ENCODE measurements at regions not wholly inside any gene's neighbourhood (a gene's known extent, or its start where the extent isn't known, plus 50 kb on each side); places are given as distances from the start of the nearest gene placed in this dataset.

DNA sequence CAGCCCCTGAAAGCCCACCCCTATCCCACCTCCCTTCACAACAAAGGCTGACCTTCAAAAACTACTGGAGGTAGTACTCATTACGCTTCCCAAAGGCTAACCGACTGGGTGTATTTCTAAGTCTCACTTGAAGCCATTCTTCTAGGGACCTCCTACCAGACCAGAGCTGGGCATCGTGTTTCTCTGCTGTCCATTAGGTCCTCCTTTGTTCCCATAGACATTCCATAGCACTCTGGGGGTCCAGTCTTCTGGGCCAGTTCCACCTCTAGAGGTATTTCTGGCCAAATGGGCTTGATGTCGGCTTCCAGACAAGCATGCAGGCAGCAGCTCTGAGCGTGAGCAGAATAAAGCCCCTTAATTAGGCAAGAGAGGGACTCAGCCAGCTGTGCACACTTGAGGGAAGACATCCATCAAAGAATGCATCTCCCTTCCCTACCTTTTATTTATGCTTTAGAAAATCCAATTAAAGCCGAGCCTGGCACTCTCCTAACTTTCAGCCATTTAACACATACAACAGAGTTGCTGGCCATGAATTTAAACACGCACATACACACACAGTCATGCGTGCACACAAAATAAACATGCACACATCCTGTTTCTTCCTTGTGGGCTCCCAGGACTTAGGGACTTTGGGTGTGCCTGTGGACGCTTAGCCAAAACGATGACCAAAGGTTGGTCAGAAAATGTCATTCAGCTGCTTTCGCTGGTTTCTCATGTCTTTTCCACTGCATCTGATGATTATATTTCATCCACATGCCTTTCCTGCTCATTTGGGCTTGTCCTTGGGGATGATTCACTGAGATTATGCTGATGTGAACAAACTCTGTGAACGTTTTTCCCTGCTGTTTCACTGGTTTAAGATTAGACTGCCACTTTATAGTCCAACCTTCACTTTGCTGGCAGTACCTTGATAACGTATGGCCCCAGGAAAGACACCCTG lies 362.0 kb upstream of the NFE2L3 start:
- no peak for DNase-seq

DNA sequence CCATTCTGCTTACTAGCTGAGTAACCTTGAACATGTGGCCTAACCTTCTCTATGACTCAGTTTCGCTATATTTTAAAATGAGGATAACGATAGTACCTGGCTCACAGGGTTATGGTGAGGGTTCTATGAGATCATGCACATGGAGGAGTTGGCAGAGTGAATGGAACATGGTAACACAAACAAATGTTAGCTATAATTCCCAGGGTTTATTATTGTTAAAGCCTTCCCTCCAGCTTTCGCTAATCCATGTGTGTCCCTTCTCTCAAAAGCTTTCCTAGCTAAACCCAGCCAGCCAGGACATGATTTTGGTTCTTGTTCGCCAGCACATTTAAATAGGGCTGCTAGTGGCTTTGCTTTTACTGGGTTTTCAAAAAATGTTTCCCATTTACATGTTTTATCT lies 361.0 kb upstream of the NFE2L3 start:
- DNase-seq, result no peak

DNA sequence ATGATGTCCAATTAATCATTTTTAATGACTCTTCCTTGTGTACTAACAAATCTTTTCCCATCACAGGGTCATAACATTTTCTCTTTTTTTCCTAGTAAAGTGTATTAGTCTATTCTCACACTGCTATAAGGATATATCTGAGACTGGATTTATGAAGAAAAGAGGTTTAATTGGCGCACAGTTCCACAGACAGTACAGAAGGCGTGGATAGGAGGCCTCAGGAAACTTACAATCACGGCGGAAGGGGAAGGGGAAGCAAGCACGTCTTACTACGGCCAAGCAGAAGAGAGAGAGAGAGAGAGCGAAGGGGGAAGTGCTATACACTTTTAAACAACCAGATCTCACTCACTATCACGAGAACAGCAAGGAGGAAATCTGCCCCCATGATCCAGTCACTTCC lies 359.4 kb upstream of the NFE2L3 start:
- DNase-seq, result no peak

DNA sequence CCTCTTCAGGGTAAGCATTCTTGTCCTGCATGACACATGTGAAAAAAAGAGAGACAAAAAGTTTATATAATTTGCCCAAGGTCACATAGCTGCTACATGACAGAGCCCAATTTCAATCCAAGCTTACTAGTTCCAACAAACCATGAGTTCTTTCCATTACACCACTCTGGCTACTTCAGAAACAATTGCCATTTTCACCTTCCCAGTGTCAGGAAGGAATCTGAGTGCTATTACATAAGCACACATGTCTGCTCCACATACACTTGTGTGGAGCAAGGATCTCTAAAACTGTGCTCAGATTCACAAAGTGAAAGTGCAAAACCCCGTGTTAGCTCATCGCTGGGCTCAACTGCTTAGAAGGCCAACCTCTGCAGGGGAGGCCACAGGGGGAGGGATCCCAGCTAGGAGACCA lies 356.2 kb upstream of the NFE2L3 start:
- no peak for DNase-seq

DNA sequence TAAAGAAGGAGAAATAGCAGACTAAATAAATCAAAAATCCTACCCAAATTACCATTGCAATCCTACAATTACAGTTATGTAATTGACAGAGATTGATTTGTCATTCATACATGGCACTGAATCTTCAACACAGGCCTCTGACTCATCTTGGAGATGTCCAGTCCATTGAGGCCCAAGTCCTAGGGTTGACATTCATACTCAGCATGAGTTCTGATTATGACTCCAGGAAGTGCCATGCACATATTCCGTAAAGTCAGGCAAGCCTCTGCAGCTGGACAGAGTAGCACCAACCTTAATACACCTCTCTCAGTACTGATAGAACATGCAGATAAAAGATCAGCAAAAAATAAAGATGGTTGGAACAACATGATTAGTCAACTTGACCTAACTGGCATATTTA lies 353.7 kb upstream of the NFE2L3 start:
- no peak for DNase-seq

DNA sequence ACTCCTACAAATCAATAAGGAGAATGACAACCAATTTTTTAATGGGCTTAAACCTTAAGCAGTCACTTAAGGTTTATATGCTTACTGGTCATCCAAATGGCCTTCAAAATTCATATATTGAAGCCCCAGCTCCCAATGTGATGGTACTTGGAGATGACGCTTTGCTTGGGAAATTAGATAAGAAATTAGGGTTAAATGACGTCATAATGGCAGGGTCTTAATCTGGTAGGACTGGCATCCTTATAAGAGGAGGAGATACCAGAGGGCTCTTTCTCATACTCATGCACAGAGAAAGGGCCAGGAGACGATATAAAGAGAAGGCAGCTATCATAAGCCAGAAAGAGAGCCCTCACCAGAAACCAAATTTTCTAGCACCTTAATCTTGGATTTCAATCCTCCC lies 350.8 kb upstream of the NFE2L3 start:
- no peak for DNase-seq

DNA sequence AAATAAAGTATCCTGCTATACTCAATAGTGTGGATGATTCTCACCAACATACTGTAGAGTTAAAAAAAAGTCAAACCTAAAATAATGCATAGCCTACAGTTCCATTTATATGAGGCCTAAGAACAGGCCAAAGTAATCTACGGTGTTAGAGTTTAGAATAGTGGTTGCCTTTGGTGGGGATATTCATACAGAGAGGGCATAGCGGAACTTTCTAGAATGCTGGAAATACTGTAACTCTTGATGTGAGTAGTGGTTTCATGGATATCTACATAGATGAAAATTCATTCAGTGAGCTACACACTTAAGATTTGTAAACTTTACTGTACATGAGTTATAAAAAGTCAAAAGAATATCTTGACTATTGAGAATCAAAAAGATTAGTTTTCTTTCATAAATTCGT lies 349.9 kb upstream of the NFE2L3 start:
- DNase-seq, result no peak

DNA sequence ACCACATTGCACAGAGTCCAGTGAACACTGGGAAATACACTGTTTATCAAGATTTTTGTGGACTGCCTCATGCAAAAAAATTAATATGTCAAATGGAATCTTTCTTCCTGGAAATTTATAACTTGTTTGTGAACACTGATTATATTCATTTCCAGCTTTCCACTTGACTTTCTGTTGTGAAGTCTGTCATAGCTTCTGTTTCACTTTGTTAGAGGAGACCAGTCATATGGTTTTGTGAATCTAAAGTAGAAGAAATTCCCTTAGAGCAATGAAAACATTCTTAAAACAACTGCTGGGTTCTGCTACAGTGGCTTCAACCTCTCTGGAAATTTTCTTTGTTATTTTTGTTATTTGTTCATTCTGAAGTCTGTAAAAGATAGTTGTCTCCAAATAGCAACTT lies 349.5 kb upstream of the NFE2L3 start:
- no peak for DNase-seq

DNA sequence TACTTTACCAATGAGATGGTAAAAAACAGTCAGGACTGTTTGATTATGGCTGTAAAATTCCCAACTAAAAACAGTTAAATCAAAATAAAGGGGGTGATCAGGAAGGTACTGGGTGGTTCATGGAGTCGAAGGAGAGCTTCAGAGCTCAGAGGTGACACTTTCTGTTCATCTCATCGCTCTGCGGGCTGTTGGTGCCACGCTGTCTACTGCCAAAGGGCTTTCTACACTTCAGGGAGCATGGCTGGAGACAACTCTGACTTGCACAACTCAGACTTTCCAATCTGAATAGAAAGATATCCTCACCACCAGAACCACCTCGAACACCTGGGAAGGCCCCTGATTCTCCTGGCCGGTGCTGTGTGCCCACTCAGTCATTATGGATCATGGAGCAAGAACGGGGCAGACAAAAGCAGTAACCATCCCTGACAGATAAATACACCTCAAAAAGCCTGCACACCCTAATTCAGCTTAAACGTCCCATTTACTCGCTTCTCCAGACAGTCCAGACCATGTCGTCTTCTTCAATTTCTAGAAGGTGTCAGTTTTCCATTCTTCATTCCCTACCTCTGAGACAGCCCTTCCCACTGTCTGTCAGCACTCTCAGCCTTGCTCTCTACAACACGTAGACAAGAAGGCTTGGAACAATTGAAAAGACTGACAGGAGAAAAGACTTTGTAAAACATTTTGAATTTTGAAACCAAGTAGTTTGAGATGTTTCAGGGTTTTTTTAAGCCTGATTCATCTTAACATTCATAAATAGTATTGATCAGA lies 348.7 kb upstream of the NFE2L3 start:
- no peak for DNase-seq

DNA sequence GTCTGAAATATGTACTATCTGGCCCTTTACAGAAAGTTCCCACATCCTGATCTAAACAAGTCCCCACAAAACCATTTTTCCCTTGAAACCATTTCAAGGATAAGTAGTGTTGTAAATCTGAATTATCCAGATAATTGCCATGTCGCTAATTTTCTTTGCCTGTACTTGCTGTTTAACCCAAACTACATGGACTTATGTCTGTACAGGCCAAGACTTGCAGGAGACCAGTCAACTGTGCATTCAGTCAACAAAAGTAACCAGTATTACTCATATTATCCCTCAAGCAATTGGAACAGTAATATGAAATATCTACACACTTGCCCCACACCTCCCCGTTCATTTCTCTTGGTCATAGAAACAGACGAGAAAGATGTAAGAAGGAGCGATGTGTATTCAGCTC lies 347.8 kb upstream of the NFE2L3 start:
- DNase-seq, result no peak

DNA sequence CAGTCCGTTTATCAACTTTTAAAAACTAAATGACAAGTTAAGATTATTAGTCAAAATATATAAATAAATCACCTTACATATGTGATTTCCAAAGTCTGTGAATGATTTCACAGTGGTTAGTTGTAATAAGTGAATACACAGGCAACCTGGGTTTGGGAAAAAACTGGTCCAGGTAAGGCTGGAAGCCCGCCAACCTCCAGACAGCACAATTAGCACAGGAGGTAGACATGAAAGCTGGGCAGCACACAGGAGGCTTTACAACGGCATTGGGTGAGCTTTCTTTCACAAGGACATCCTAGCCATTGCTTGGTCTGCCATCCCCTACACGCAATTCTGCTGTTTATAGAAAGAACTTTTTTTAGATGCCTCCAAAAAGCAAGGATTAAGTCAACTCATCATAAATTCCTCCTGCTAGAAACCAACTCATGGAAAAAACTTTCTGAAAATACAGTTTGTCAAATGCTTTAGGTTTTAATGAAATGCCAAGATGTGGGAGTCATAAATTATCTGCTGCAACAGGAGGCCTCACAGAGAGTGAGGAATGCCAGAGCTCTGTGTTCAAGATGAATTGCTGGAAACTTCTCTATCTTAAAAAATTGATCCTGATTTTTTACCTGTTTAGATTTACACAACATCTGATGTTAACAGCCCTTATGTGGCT lies 346.8 kb upstream of the NFE2L3 start:
- peak; percentile 69 to 80 for DNase-seq

DNA sequence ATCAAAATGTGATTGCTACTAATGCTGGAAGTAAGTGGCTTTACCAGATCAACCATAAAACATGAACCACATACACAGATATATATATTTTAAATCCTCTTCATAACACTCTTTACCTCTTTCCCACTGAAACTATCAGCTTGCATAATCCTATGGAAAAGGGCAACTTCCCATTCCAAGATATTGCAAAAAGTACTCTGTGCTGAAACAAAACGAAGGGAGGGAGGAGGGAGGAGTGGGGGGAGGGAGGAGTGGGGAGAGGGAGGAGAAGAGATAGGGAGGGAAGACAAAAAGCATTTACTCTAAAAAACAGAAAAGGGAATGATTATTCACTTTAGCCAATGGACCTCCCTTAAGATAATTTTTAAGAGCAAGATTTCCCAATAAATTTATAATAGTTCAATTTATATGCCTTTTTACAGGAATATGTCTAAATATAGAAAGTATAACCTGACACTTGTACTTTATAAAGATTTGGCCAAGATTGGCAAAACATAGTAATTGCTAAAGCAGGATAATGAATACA lies 344.8 kb upstream of the NFE2L3 start:
- DNase-seq, result no peak

DNA sequence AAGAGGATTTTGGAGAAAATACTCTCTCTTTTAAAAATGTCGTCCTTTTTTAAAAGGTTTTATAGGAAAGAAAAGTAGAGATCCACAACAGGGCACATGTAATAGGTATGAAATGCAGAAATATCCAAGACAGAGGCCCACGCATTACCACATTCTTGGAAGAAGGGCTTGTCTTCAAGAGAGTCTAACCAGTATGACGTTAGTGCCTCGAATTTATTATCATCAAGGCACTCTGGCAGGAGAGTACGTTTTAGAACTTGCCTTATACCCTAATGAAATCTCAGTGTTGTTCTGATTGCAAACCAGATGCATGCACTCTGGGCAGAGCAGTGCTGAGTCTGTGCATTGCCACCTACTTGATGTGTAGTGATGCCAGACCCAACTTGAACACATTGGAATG lies 342.6 kb upstream of the NFE2L3 start:
- DNase-seq, result no peak

DNA sequence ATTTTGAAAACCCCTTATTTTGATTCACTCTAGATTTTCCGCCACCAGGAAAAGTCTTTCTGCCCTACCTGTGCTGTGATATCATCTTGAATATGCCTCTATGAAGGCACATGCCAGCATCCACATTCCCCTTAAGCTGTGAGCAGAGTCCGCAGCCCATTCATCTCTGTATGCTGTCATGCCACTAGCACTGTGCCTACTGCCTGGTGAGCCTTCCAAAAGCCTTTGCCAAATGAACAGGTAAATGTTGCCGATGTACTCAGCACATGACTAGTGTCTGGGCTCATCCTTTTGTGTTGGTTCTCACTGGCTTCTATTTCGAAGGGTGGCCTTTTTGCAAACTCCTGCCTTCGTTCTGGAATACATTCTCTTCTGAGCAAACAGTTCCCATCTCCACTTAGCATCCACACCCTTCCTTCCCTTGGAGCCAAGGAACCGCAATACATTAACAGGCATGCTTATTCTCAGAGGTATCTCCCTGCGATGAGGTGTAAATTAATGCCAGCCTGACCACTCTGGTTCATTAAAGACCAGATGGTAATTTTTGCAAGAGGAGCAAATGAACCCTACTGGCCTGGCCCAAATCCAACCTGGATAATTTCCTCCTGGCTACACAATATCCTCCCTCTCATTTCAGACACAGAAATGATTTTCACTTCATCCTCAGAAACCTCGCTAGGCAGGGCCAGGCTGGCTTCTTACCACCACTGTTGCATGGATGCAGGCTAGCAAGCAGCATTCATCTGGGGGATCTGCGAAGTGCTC lies 339.7 kb upstream of the NFE2L3 start:
- no peak for DNase-seq

DNA sequence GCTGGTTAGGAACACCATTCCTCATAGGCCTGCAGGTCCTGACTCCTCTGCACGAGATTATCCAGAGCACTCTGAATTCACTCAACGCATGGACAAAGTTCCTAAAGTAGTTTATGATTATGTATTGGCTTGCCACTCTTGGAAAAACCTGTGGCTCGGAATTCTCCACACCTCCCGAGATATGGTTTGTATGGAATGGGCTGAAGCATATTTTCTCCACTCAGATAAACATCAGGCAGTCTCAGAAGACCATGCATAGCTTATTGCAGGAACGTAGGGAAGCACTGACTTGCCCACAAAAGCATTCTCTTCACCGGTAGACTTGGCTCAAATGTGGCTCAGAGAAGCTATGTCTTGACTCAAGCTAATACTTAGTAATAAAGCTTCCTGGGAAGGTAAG lies 338.6 kb upstream of the NFE2L3 start:
- DNase-seq, result no peak

DNA sequence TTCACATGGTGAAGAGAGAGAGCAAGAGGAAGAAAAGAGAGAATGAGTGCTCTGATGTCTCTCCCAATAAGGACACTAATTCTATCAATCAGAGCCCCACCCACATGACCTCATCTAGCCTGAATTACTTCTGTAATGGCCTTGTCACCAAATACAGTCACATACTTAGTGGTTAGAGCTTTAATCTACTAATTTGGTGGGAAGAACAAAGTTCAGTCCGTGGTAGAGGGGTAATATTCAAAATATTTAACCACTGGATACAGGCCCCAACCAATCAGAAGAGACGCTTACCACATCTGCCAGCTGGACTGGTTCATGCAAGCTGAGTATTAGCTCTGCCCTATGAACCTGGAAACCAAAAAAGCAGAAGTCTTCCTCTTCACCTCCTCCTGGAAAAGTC lies 336.3 kb upstream of the NFE2L3 start:
- DNase-seq, result no peak

DNA sequence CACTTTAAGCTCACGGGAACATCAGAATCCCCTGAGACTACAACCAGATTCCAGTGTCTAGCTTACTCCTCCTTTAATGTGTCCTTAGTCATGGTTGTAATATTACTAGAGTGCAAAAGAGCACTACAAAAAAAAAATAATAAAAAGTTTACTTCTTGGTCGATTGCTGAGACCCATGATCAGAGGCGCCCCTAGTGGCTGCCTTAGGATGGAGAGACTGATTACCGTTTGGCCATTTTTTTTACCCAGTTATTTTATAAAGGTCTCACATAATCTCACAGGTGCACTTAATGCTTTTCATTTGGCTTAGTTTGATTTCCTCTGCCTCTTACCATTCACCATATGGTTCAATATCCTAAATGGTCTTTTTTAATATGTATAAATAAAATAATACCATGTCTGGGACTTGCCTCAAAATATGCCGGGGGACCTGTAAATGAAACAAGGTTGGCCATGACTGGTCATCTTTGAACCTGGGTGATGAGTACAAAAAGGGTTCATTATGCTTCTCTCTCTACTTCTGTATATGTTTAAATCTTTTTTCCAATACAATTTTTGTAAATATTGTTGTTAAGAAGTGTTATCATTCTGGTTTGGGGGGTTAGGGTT lies 331.5 kb upstream of the NFE2L3 start:
- DNase-seq, result no peak

DNA sequence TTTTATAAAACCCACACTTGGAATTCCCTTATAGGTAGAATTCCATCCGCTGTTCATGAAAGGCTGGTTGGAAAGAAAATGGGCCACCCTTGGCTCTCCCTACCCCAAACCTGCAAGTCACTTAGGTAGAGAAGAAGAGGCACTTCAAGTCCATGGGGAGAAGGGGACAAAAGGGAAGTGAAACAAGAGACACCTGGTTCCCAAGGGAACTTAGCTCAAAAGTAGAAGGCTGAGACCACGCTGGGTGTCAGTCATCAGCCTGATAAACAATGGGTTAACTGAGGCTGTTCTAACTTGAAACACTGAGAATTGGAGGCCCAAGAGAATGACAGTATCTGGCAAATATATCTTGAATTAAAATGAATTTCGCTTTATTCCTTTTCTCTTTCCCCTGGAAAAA lies 330.8 kb upstream of the NFE2L3 start:
- DNase-seq, result no peak

DNA sequence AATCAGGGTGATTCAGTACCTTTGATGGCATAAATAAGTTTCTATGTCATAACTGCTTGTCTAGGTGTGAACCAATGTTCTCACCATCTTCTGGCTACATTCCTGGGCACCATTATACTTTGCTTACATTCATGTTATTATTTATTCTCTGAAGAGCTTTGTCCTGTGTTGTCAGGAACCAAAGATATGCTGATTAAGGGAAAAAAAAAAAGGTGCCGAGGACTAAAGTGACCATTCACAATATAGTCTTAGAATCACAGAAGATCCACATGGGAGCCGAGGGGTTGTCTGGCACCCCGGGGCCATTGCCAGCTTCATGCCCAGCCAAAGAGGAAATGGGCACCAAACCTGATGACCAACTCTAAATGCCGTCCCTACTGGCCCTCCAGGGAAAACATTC lies 329.2 kb upstream of the NFE2L3 start:
- DNase-seq, result no peak

DNA sequence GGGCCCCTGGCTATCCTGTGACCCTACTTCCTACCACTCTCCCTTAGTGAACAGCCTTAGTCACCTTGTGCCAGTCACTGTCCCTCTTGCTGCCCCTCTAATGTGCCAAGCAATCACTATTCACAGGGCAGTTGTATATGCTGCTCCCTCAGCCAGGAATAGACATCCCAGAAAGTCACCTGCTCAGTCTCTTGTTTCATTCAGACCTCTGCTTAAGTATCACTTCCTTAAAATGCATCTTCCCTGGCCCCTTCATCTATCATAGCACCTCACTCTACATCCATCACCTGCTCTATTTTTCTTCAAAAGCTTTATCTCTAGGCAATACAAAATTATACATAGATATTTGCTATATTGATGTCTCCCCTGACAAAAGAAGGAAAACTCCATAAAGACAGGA lies 328.4 kb upstream of the NFE2L3 start:
- no peak for DNase-seq

DNA sequence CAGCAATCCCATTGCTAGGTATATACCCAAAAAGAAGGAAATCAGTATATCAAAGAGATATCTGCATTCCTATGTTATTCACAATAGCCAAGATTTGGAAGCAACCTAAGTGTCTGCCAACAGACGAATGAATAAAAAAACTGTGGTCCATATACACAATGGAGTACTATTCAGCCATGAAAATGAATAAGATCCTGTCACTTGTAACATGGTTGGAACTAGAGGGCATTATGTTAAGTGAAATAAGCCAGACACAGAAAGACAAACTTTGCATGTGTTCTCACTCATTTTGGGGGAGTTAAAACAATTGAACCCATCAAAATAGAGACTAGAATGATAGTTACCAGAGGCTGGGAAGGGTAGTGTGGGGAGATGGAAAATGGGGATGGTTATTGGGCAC lies 323.5 kb upstream of the NFE2L3 start:
- no peak for DNase-seq

DNA sequence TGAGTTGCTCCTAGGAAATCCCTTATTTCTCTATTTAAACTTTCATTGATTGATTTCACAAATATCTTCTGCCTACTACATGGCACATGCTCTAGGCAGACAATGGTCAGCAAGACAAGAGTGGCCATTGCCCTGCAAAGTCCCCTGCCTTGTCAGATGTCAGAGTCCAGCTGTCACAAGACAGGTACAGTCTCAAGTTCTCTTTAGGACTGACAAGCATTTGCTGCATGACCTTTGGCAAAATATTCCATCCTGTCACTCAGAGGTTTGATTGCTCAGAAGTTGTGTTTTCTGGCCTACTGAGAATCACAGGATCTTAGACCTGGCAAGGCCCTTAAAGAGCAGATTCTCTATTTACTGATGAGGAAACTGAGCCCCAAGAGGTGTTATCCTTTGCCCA lies 322.3 kb upstream of the NFE2L3 start:
- no peak for DNase-seq

All from NCI-H2081 (cell line).